Immature natural killer cell (primary cell): ENCODE measurements at regions not wholly inside any gene's neighbourhood (a gene's known extent, or its start where the extent isn't known, plus 50 kb on each side); places are given as distances from the start of the nearest gene placed in this dataset.
"Not testable (repeated sequence)": the region's sequence is repeated elsewhere in the genome, so short reads cannot be mapped to it uniquely, and the experiment has no call there.

Experiments used
- DNase-seq, 3 donors: peaks; one replicate each; pipeline ENCODE4 v3.0.0; 2022; ENCODE audit warnings: mixed read lengths in 1 of 3
- H3K27ac Mint-ChIP-seq, 6 donors: one replicate each; pipeline ENCODE4 v1.8.0; 2020; ENCODE audit warnings: mixed read lengths in 6 of 6, mild to moderate bottlenecking in 5 of 6, inconsistent platforms in 4 of 6, moderate library complexity in 3 of 6
- H3K27me3 Mint-ChIP-seq, 3 donors: one replicate each; pipeline ENCODE4 v1.8.0; 2020 to 2021; ENCODE audit warnings: low read depth in 3 of 3, mild to moderate bottlenecking in 3 of 3, mixed read lengths in 3 of 3, moderate library complexity in 3 of 3, inconsistent platforms in 1 of 3
- H3K36me3 Mint-ChIP-seq, 3 donors: one replicate each; pipeline ENCODE4 v1.8.0; 2020; ENCODE audit warnings: mixed read lengths in 3 of 3, inconsistent platforms in 2 of 3, mild to moderate bottlenecking in 2 of 3
- H3K4me1 Mint-ChIP-seq, 2 donors: one replicate each; pipeline ENCODE4 v1.8.0; 2020; ENCODE audit warnings: inconsistent platforms in 2 of 2, mild to moderate bottlenecking in 2 of 2, mixed read lengths in 2 of 2, moderate library complexity in 1 of 2
- H3K4me3 Mint-ChIP-seq, 5 donors: one replicate each; pipeline ENCODE4 v1.8.0; 2020; ENCODE audit warnings: mild to moderate bottlenecking in 5 of 5, mixed read lengths in 5 of 5, inconsistent platforms in 3 of 5, moderate library complexity in 3 of 5
- H3K9me3 Mint-ChIP-seq, 6 donors: one replicate each; pipeline ENCODE4 v1.8.0; 2020; ENCODE audit warnings: mild to moderate bottlenecking in 6 of 6, mixed read lengths in 6 of 6, inconsistent platforms in 4 of 6, moderate library complexity in 3 of 6

DNA sequence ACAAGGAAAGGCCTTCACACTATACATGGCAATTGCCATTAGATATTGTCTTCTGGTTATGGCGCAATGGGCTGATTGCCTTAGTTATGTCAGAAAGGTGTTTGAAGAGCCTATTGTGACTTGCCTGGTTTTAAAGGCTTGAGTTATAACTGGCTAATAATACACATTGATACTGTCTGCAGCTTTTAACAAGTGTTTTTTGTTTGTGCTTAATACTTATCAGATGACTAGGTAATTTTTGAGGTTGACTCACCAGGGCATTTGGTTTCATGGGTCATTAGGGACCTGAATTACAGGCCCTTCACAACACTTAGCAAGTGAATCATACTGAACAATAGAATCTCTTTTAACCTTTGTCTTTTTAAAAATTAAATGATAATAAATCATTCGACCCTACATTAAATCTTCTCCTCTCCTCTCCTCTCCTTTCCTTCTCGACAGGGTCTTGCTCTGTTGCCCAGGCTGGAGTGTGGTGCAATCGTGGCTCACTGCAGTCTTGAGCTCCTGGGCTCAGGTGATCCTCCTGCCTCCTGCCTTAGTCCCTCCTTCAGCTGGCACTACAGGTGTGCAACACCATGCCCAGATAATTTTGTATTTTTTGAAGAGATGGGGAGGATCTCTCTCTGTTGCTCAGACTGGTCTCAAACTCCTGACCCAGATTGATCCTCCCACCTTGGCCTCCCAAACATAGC, 196.3 kb downstream of the JCAD start:
- H3K4me1 Mint-ChIP-seq = no peaks in the 10 kb centered on the region
- H3K9me3 Mint-ChIP-seq = no peaks in the 10 kb centered on the region
- H3K36me3 Mint-ChIP-seq = no peaks in the 10 kb centered on the region
- DNase-seq = no peak
- H3K27ac Mint-ChIP-seq = no peak overlapping the region
- peaks cover 0 to 12% (median 4%) of the 10 kb centered on the region in 3 donors for H3K27me3 Mint-ChIP-seq
- no peak overlapping the region for H3K4me3 Mint-ChIP-seq

DNA sequence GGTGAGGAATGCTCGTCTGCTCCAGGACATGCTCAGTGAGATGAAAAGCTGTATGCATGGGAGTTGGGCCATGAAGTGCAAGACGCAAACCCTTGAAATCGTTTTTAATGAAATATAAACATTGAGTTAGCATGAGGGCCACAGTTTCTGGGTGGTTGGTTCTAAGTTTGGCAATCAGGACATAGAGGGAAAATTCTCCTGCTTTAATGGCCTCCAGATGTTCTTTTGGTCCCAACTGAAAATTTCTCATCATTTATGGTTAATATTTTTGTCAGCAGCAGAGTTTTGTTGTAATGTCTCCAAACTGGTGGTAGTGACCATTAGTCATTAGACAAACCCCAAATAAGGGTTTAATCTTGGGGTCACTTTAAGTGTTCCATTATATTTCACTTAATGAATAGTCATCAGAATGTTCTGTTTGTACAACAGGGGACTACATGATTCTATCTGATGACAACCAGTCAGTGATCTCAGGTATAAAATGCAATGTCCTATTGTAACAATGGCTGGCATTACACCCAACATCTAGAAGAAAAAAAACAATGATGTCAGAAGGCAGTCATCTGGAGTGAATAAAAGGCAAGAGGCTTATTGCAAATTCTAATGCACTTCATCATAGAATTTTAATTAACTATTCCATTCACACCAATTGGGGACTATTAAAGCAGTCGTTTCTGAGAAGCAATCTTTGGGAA, 197.4 kb downstream of the JCAD start:
- no peak for DNase-seq
- H3K4me1 Mint-ChIP-seq = no peaks in the 10 kb centered on the region
- no peak overlapping the region for H3K27ac Mint-ChIP-seq

DNA sequence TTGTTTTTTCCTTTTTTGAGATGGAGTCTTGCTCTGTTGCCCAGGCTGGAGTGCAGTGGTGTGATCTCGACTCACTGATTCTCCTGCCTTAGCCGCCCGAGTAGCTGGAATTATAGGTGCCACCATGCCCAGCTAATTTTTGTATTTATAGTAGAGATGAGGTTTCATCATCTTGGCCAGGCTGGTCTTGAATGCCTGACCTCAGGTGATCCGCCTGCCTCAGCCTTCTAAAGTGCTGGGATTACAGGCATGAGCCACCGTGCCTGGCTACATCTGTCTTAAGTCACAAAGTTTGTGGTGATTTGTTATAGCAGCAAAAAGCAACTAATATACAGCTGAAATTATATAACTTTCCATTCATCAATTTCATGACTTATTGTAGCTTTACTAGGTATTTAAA, 198.2 kb downstream of the JCAD start:
- H3K4me3 Mint-ChIP-seq, H3K36me3 Mint-ChIP-seq, DNase-seq, H3K4me1 Mint-ChIP-seq, H3K27ac Mint-ChIP-seq, H3K9me3 Mint-ChIP-seq: not testable (repeated sequence)
- H3K27me3 Mint-ChIP-seq = peaks cover 0 to 12% (median 8%) of the 10 kb centered on the region in 3 donors

More for the DNA sequence above, 197.4 kb downstream of the JCAD start:
- no peak overlapping the region for H3K4me3 Mint-ChIP-seq
- H3K36me3 Mint-ChIP-seq = no peaks in the 10 kb centered on the region
- peaks cover 0 to 12% (median 8%) of the 10 kb centered on the region in 3 donors for H3K27me3 Mint-ChIP-seq
- H3K9me3 Mint-ChIP-seq = no peaks in the 10 kb centered on the region

DNA sequence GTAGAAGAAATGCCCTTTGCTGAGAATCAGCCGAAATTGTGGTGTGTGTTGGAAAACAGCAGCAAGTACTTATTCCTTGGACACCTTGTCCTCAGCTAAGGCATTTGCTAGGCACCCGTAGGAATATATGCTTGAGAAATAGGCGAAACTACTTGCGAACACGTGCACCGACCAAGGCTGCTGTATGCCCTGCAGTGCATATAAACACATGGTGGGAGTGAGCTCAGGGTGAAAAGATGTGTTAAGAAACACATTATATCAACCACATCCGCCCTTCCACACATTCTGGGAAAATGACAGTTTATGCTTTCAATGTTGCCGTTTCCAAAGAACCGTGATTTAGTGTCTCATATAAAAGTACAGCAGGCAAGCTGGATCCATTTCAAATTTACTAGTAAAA, 199.2 kb downstream of the JCAD start:
- Mint-ChIP-seq H3K36me3 (no peaks in the 10 kb centered on the region), H3K4me1 (no peaks in the 10 kb centered on the region), H3K4me3 (no peak overlapping the region), H3K27me3 (peaks cover 0 to 12% (median 8%) of the 10 kb centered on the region in 3 donors), H3K27ac (no peak overlapping the region), H3K9me3 (no peaks in the 10 kb centered on the region)
- DNase-seq = no peak

DNA sequence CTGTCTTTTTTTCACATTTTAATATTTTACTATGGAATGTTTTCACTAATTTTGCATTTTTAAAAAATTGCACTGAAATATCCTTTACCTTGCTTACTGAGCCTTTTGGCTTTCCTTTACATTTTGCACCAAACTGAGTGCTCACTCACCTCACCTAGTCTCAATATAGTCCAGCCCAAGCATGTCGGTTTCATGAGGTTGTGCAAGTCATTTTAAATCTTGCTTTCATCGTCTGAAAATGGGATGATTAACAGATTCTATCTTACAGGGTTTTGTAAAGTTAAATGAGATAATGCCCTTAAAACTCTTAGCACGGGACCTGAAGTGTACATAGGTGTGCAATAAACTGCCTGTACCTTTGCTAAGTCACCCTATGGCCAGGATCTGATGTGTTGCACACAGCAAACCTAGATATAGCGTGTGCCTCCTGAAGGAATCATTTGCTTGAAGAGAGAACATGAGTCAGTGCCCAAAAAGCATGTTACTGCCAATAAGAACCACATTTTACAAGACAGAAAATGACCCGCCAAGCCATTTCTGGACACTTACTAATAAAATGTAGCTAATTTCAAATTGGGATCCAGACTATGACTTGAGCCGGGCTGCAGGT, 199.8 kb downstream of the JCAD start:
- Mint-ChIP-seq H3K4me3 (no peak overlapping the region), H3K27ac (no peak overlapping the region), H3K27me3 (peaks cover 0 to 12% (median 7%) of the 10 kb centered on the region in 3 donors), H3K4me1 (no peaks in the 10 kb centered on the region), H3K9me3 (no peaks in the 10 kb centered on the region), H3K36me3 (no peaks in the 10 kb centered on the region)
- DNase-seq = no peak

DNA sequence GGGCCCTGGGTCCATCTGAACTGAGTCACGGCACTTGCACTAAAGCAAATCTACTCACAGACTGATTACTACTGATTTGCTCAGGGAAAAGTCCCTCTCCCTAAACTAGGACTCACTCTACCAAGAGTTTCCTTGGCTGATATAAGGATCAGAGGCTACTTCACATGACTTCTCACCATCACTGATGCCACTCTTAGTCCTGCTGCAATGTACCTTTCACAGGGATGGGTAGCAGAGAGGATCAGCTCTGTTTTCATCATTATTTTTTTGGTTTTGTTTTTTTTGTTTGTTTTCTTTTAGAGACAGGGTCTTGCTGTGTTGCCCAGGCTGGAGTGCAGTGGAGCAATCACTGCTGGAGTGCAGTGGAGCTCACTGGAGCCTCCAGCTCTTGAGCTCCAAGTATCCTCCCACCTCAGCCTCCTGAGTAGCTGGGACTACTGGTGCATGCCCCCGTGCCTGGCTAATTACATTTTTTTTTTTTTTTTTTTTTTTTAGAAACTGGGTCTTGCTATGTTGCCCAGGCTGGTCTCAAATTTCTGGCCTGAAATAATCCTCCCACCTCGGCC, 200.6 kb downstream of the JCAD start:
- Mint-ChIP-seq H3K9me3 (no peaks in the 10 kb centered on the region), H3K36me3 (no peaks in the 10 kb centered on the region), H3K27me3 (peaks cover 0 to 10% (median 7%) of the 10 kb centered on the region in 3 donors), H3K4me1 (no peaks in the 10 kb centered on the region), H3K27ac (no peak overlapping the region), H3K4me3 (no peak overlapping the region)
- DNase-seq = no peak

DNA sequence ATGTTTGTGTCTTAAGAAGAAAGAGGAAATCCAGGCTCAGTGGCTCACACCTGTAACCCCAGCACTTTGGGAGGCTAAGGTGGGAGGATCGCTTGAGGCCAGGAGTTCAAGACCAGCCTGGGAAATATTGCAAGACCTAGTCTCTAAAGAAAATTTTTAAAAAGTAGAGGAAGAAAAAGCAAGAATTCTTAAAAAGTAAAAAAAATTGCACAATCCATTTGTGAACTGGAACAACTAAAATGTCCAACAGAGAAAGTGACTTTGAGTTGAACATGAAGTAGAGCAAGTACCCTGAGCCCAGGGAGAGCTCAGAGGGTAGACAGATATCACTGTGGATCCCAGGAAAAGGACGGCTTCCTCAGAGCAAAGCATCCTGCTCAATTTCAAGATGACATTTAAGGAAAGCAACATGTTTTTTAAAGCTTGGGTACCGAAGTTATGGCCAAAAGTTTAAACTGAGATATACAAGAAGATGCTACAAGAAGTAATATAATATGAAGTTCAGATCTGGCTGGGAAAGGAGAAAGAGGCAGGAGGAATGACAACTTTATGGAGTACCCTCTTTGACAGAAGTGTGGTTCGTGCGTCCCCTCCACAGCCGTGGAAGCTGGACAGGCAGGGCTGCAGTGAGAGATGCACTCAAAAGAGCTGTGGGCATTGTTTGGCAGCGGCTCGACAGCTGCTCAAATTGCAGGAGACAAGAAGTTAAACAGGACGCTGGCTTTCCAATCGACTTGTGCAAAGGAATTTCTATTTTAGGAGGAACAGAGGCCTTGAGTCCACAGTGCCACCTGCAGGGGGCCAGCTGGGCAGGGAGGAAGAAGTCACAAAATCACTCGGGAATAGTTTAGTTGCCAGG, 201.3 kb downstream of the JCAD start:
- Mint-ChIP-seq H3K27me3 (peaks cover 0 to 10% (median 7%) of the 10 kb centered on the region in 3 donors), H3K4me3 (no peak overlapping the region), H3K27ac (no peak overlapping the region), H3K9me3 (no peaks in the 10 kb centered on the region), H3K36me3 (no peaks in the 10 kb centered on the region), H3K4me1 (no peaks in the 10 kb centered on the region)
- no peak for DNase-seq

DNA sequence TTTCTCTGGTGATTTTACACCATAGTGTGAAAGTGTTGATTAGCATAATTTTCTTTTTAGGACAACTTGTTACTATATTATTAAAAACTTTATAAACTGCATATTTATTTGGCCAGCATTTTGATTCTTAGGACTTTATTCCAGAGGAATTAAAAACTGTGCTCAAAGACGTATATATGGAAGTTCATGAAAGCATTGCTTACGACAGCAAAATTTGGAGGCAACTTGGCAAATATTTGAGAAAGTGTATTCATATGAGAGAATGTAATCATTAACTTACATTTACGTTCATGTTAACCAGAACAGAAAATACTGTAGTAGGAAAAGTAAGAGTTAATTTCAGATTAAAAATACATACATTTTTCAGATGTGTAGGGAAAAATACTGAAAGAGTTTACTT, 203.1 kb downstream of the JCAD start:
- no peaks in the 10 kb centered on the region for H3K36me3 Mint-ChIP-seq
- H3K4me3 Mint-ChIP-seq = no peak overlapping the region
- peaks cover 3 to 10% (median 7%) of the 10 kb centered on the region in 3 donors for H3K27me3 Mint-ChIP-seq
- no peak overlapping the region for H3K27ac Mint-ChIP-seq
- H3K4me1 Mint-ChIP-seq = no peaks in the 10 kb centered on the region
- H3K9me3 Mint-ChIP-seq = no peaks in the 10 kb centered on the region
- no peak for DNase-seq

DNA sequence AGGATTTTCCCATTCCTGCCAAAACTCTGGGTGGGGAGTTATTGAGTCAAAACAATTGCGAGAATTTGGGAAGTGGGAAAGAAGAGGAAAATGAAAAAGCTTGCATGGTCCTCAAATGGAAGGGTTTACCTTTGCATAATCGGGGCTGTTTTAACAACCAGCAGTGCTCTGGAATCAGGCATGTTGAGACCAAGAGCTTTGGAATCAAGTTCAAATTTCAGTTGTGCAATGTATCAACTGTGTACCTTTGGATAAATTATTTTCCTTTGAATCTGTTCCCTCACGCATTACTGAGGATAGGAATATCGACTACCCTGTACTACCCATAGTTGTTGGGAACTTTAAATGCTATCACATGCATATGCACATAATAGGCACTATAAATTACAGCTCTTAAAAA, 205.5 kb downstream of the JCAD start:
- no peak overlapping the region for H3K27ac Mint-ChIP-seq
- no peaks in the 10 kb centered on the region for H3K36me3 Mint-ChIP-seq
- H3K4me3 Mint-ChIP-seq = no peak overlapping the region
- no peak for DNase-seq
- peaks cover 0 to 3% of the 10 kb centered on the region in 2 donors for H3K4me1 Mint-ChIP-seq
- peaks cover 3 to 7% (median 6%) of the 10 kb centered on the region in 3 donors for H3K27me3 Mint-ChIP-seq
- H3K9me3 Mint-ChIP-seq = no peaks in the 10 kb centered on the region

DNA sequence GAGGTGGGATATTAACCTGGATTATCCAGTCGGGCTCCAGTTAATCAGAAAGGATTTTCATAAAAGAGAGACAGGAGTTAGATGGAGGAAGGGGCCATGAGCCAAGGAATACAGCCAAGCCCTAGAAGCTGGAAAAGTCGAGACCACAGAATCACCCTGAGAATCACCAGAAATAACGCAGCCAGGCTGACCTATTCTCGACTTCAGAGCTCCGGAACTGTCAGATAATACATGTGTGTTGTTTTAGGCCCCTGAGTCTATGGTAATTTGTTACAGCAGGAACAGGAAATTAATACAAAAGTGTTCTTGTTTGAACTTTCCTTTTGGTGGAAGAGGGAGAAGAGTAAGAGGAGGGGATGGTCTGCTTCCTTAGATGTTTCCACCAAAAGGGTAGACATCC, 208.1 kb downstream of the JCAD start:
- Mint-ChIP-seq H3K36me3 (no peaks in the 10 kb centered on the region), H3K4me3 (no peak overlapping the region), H3K27ac (no peak overlapping the region), H3K4me1 (peaks cover 0 to 3% of the 10 kb centered on the region in 2 donors), H3K27me3 (peaks cover 0 to 3% (median 3%) of the 10 kb centered on the region in 3 donors), H3K9me3 (no peaks in the 10 kb centered on the region)
- no peak for DNase-seq

DNA sequence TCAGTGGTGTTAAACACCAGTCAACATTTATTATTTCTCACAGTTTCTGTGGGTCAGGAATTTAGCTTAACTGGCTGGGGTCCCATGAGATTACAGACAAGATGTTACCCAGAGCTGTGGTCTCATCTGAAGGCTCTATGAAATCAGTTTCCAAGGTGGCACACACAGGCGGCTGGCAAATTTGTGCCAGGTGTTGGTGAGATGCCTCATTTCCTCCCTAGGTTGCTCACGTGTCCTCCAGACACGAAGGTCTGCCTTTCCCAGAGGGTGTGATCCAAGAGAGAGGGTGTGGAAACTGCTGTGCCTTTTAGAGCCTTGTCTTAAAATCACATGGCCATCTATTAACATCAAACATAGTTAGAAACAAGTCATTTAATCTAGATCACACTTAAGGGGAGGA, 209.0 kb downstream of the JCAD start:
- no peak overlapping the region for H3K4me3 Mint-ChIP-seq

DNA sequence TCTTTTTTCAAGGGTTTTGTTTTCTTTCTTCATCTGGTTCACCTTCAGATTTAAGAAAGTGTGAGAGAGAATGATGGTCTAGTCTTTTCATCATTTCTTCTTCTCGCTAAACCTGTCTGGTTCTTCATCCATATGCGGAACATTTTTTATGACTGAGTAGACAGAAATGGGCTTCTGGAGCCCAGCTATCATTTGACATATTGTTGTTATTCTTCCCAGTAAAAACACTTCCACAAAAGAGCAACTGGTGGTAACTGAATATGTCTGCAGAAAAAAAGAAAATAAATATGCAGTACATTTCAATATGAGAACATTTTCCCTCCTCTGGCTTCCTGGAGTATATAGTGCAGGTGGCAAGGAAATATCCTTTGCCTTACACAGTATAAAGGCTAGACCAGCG, 209.5 kb downstream of the JCAD start:
- Mint-ChIP-seq H3K36me3 (no peaks in the 10 kb centered on the region), H3K27ac (no peak overlapping the region), H3K27me3 (peaks cover 0 to 3% (median 3%) of the 10 kb centered on the region in 3 donors), H3K4me1 (peaks cover 0 to 3% of the 10 kb centered on the region in 2 donors), H3K4me3 (no peak overlapping the region), H3K9me3 (no peaks in the 10 kb centered on the region)
- DNase-seq = no peak

More for the DNA sequence above, 209.0 kb downstream of the JCAD start:
- no peak for DNase-seq
- Mint-ChIP-seq H3K36me3 (no peaks in the 10 kb centered on the region), H3K4me1 (peaks cover 0 to 3% of the 10 kb centered on the region in 2 donors), H3K27ac (no peak overlapping the region), H3K27me3 (peaks cover 0 to 3% (median 3%) of the 10 kb centered on the region in 3 donors), H3K9me3 (no peaks in the 10 kb centered on the region)

DNA sequence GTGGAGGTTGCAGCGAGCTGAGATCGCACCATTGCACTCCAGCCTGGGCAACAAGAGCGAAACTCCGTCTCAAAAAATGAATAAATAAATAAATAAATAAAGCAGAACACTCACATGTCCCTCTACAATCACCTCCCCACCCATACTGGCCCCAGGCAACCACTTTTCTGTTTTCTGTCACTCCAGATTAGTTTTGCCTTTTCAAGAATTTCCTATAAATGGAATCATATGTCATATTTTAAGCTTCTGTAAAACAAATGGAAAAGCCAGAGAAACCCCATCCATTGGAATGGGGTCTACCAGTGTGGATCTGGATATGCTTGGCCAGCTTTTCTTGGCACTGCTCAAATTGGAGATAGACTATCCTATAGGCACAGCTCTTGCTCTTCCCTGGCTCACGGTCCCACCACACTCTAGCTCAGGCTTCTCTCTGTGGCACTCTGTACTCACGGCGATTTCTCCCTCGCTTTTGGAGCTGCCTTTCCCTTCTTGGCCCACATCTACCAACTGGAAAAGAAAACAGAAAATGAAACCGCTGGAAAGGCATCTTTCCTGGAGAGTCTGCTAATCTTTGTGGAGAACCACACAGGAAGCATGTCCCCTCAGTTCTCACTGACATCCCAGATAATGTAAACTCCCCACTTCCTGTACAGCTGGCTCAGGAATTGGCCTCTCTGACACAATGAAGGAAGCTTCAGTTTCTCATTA, 210.1 kb downstream of the JCAD start:
- H3K27ac Mint-ChIP-seq = no peak overlapping the region
- H3K4me1 Mint-ChIP-seq = peaks cover 0 to 3% of the 10 kb centered on the region in 2 donors
- DNase-seq = no peak
- H3K9me3 Mint-ChIP-seq = no peaks in the 10 kb centered on the region
- H3K27me3 Mint-ChIP-seq = peaks cover 0 to 3% (median 3%) of the 10 kb centered on the region in 3 donors
- no peaks in the 10 kb centered on the region for H3K36me3 Mint-ChIP-seq
- no peak overlapping the region for H3K4me3 Mint-ChIP-seq
